Mesodermal cell (in vitro differentiated cells): ENCODE measurements at regions not wholly inside any gene's neighbourhood (a gene's known extent, or its start where the extent isn't known, plus 50 kb on each side); places are given as distances from the start of the nearest gene placed in this dataset.

Experiments used
- H3K27ac ChIP-seq: 2 replicates; pipeline ENCODE4 v1.7.0; 2013; ENCODE audit warnings: mild to moderate bottlenecking, low read depth, low read length, moderate library complexity; ENCODE audit not compliant: severe bottlenecking
- H3K36me3 ChIP-seq: 2 replicates; pipeline ENCODE4 v1.7.1; 2013; ENCODE audit warnings: mild to moderate bottlenecking, low read length, moderate library complexity; ENCODE audit not compliant: control insufficient read depth, insufficient read depth
- H3K4me1 ChIP-seq: one replicate; pipeline ENCODE4 v1.7.1; 2013; ENCODE audit warnings: mild to moderate bottlenecking, low read length; ENCODE audit not compliant: insufficient read depth, control insufficient read depth, poor library complexity, severe bottlenecking
- H3K4me3 ChIP-seq: 2 replicates; pipeline ENCODE4 v1.7.0; 2013; ENCODE audit warnings: low read length, control low read depth, mild to moderate bottlenecking; ENCODE audit not compliant: insufficient read depth, poor library complexity, severe bottlenecking; ENCODE audit errors: extremely low read depth
- H3K9me3 ChIP-seq: 2 replicates; pipeline ENCODE4 v1.7.1; 2013; ENCODE audit warnings: mild to moderate bottlenecking, low read length, moderate library complexity; ENCODE audit not compliant: control insufficient read depth
- WGBS, 2 experiments: methylation state at CpG; one replicate each; pipeline ENCODE4 v1.1.5; 2013; ENCODE audit warnings: missing lambda C conversion rate in 2 of 2; ENCODE audit not compliant: insufficient coverage in 2 of 2; 5-methylcytosine and 5-hydroxymethylcytosine counted together

- WGBS, 2 experiments: 92 to 93% methylated on average over 8 to 13 of the region's 13 CpGs
- H3K4me1 ChIP-seq: peaks cover 7% of the 10 kb centered on the region
- no peaks in the 10 kb centered on the region for H3K36me3 ChIP-seq
- H3K27ac ChIP-seq: no peak overlapping the region
- no peak overlapping the region for H3K4me3 ChIP-seq
- no peaks in the 10 kb centered on the region for H3K9me3 ChIP-seq
These were observed 383.1 kb upstream of the CADM1 start for GRCh38 chr11:115887316-115887715.

GRCh38 chr11:115886422-115886733 is 382.2 kb upstream of the CADM1 start:
- no peaks in the 10 kb centered on the region for H3K36me3 ChIP-seq
- WGBS, 2 experiments: 47 to 96% methylated on average over 2 to 3 of the region's 5 CpGs
- H3K27ac ChIP-seq: no peak overlapping the region
- H3K4me3 ChIP-seq: no peak overlapping the region
- H3K4me1 ChIP-seq: peaks cover 7% of the 10 kb centered on the region
- no peaks in the 10 kb centered on the region for H3K9me3 ChIP-seq

GRCh38 chr11:115885535-115886421 is 381.6 kb upstream of the CADM1 start:
- H3K4me1 ChIP-seq: peaks cover 7% of the 10 kb centered on the region
- 70 to 90% methylated on average over 5 to 7 of the region's 8 CpGs for WGBS, 2 experiments
- no peaks in the 10 kb centered on the region for H3K36me3 ChIP-seq
- no peaks in the 10 kb centered on the region for H3K9me3 ChIP-seq
- no peak overlapping the region for H3K4me3 ChIP-seq
- peak overlapping the region; percentile 58 for H3K27ac ChIP-seq

- no peaks in the 10 kb centered on the region for H3K9me3 ChIP-seq
- no peak overlapping the region for H3K4me3 ChIP-seq
- no peaks in the 10 kb centered on the region for H3K36me3 ChIP-seq
- WGBS, 2 experiments: 74 to 81% methylated on average over 3 to 5 of the region's 5 CpGs
- peaks cover 7% of the 10 kb centered on the region for H3K4me1 ChIP-seq
- peak overlapping the region; percentile 58 for H3K27ac ChIP-seq
These were observed 380.8 kb upstream of the CADM1 start for GRCh38 chr11:115884800-115885534.

- H3K36me3 ChIP-seq: no peaks in the 10 kb centered on the region
- H3K9me3 ChIP-seq: no peaks in the 10 kb centered on the region
- WGBS, 2 experiments: no CpG with 5 or more reads among the region's 4 CpGs
- no peak overlapping the region for H3K27ac ChIP-seq
- H3K4me1 ChIP-seq: peaks cover 5% of the 10 kb centered on the region
- no peak overlapping the region for H3K4me3 ChIP-seq
These were observed 370.6 kb upstream of the CADM1 start for GRCh38 chr11:115874843-115875242.

- Histone ChIP-seq H3K9me3 (no peaks in the 10 kb centered on the region), H3K4me3 (no peak overlapping the region), H3K27ac (no peak overlapping the region), H3K36me3 (no peaks in the 10 kb centered on the region), H3K4me1 (peaks cover 5% of the 10 kb centered on the region)
- 47 to 80% methylated on average over 2 of the region's 5 CpGs for WGBS, 2 experiments
These were observed 369.6 kb upstream of the CADM1 start for GRCh38 chr11:115873813-115874212.

- Histone ChIP-seq H3K9me3 (no peaks in the 10 kb centered on the region), H3K4me1 (peaks cover 5% of the 10 kb centered on the region), H3K27ac (no peak overlapping the region), H3K4me3 (no peak overlapping the region), H3K36me3 (no peaks in the 10 kb centered on the region)
- WGBS, 2 experiments: 75 to 91% methylated on average over 2 to 5 of the region's 5 CpGs
These were observed 368.2 kb upstream of the CADM1 start for GRCh38 chr11:115872416-115872815.

GRCh38 chr11:115871161-115871760 is 367.0 kb upstream of the CADM1 start:
- Histone ChIP-seq H3K36me3 (no peaks in the 10 kb centered on the region), H3K27ac (no peak overlapping the region), H3K9me3 (no peaks in the 10 kb centered on the region), H3K4me3 (no peak overlapping the region), H3K4me1 (peaks cover 5% of the 10 kb centered on the region)
- WGBS, 2 experiments: 83 to 85% methylated on average over 4 to 7 of the region's 9 CpGs

GRCh38 chr11:115869780-115870431 is 365.7 kb upstream of the CADM1 start:
- H3K4me3 ChIP-seq: no peak overlapping the region
- H3K27ac ChIP-seq: no peak overlapping the region
- peaks cover 5% of the 10 kb centered on the region for H3K4me1 ChIP-seq
- WGBS, 2 experiments: 48% methylated on average over 4 to 5 of the region's 5 CpGs
- H3K9me3 ChIP-seq: no peaks in the 10 kb centered on the region
- H3K36me3 ChIP-seq: no peaks in the 10 kb centered on the region

GRCh38 chr11:115869131-115869530 is 364.9 kb upstream of the CADM1 start:
- H3K27ac ChIP-seq: no peak overlapping the region
- no peak overlapping the region for H3K4me3 ChIP-seq
- peaks cover 5% of the 10 kb centered on the region for H3K4me1 ChIP-seq
- H3K9me3 ChIP-seq: no peaks in the 10 kb centered on the region
- 63 to 86% methylated on average over 1 to 2 of the region's 2 CpGs for WGBS, 2 experiments
- H3K36me3 ChIP-seq: no peaks in the 10 kb centered on the region
